Neural cell (in vitro differentiated cells): ENCODE measurements at regions not wholly inside any gene's neighbourhood (a gene's known extent, or its start where the extent isn't known, plus 50 kb on each side); places are given as distances from the start of the nearest gene placed in this dataset.

Experiments used
- H2AFZ ChIP-seq: fragments of 200-600, 300-800 bp; sonication (generic), shearing (Covaris generic); 2 replicates; pipeline ENCODE4 v1.6.0; 2014; ENCODE audit warnings: low read depth, mild to moderate bottlenecking, antibody characterized with exemption, low read length, moderate library complexity
- H3F3A ChIP-seq: fragments of 200-600 bp; shearing (Covaris generic); 2 replicates; pipeline ENCODE4 v1.6.1; 2016; ENCODE audit warnings: mild to moderate bottlenecking, moderate library complexity, mixed read lengths, antibody characterized with exemption, low read length; ENCODE audit not compliant: insufficient read depth, poor library complexity, severe bottlenecking
- H3K27ac ChIP-seq: fragments of 200-600, 300-800 bp; sonication (generic), shearing (Covaris generic); 2 replicates; pipeline ENCODE4 v1.5.1; 2014; ENCODE audit warnings: mild to moderate bottlenecking, low read length, moderate library complexity
- H3K27me3 ChIP-seq: fragments of 300-800, 200-600 bp; sonication (generic), shearing (Covaris generic); 2 replicates; pipeline ENCODE4 v1.6.0; 2014; ENCODE audit warnings: mild to moderate bottlenecking, low read depth, low read length, moderate library complexity; ENCODE audit not compliant: insufficient read depth
- H3K36me3 ChIP-seq: fragments of 300-800, 200-600 bp; sonication (generic), shearing (Covaris generic); 2 replicates; pipeline ENCODE4 v1.5.1; 2014; ENCODE audit warnings: mild to moderate bottlenecking, antibody characterized with exemption, low read length, moderate library complexity; ENCODE audit not compliant: insufficient read depth
- H3K4me2 ChIP-seq: fragments of 300-800, 200-600 bp; sonication (generic), shearing (Covaris generic); 2 replicates; pipeline ENCODE4 v1.6.0; 2014; ENCODE audit warnings: mild to moderate bottlenecking, low read length
- H3K4me3 ChIP-seq: fragments of 300-800, 200-600 bp; sonication (generic), shearing (Covaris generic); 2 replicates; pipeline ENCODE4 v1.5.1; 2014; ENCODE audit warnings: mild to moderate bottlenecking, low read length, moderate library complexity
- H3K79me2 ChIP-seq: fragments of 200-600 bp; shearing (Covaris generic); replicated peaks from 2 replicates; pipeline ENCODE4 v1.6.0; 2014; ENCODE audit warnings: mild to moderate bottlenecking, low read length, moderate library complexity; ENCODE audit not compliant: insufficient read depth
- H3K9ac ChIP-seq: fragments of 300-800, 200-600 bp; sonication (generic), shearing (Covaris generic); 2 replicates; pipeline ENCODE4 v1.6.1; 2016; ENCODE audit warnings: mild to moderate bottlenecking, low read length, mixed read lengths
- H3K9me2 ChIP-seq: fragments of 200-600 bp; shearing (Covaris generic); 2 replicates; pipeline ENCODE4 v1.6.1; 2016; ENCODE audit warnings: mild to moderate bottlenecking, low read length, mixed read lengths; ENCODE audit not compliant: insufficient read depth
- H3K9me3 ChIP-seq: fragments of 200-600, 300-800 bp; sonication (generic), shearing (Covaris generic); 2 replicates; pipeline ENCODE4 v1.6.1; 2016; ENCODE audit warnings: mild to moderate bottlenecking, mixed run types, low read length, moderate library complexity, mixed read lengths
- H4K20me1 ChIP-seq: fragments of 200-600 bp; shearing (Covaris generic); 2 replicates; pipeline ENCODE4 v1.6.1; 2016; ENCODE audit warnings: mild to moderate bottlenecking, mixed run types; ENCODE audit not compliant: insufficient read depth
- CTCF ChIP-seq: fragments of 450-650 bp; IDR thresholded peaks from 2 replicates; pipeline ENCODE4 v1.5.1; 2014; ENCODE audit warnings: antibody characterized with exemption, mild to moderate bottlenecking, moderate library complexity; ENCODE audit not compliant: poor library complexity, severe bottlenecking
- EP300 ChIP-seq: fragments of 450-650 bp; conservative IDR thresholded peaks from 2 replicates; pipeline ENCODE4 v1.6.1; 2014; ENCODE audit warnings: antibody characterized with exemption, mild to moderate bottlenecking, moderate library complexity; ENCODE audit not compliant: poor library complexity, severe bottlenecking
- EZH2 ChIP-seq: fragments of 200-600, 300-800 bp; shearing (Covaris generic), sonication (generic); IDR thresholded peaks from 2 replicates; pipeline ENCODE4 v1.6.1; 2014; ENCODE audit warnings: antibody characterized with exemption, low read length, borderline replicate concordance, mild to moderate bottlenecking; ENCODE audit not compliant: insufficient read depth, poor library complexity, severe bottlenecking
- MXI1 ChIP-seq: fragments of 450-650 bp; conservative IDR thresholded peaks from 2 replicates; pipeline ENCODE4 v1.6.1; 2014; ENCODE audit warnings: antibody characterized with exemption, mild to moderate bottlenecking; ENCODE audit not compliant: poor library complexity, severe bottlenecking
- POLR2AphosphoS5 ChIP-seq: IDR thresholded peaks from 2 replicates; pipeline ENCODE4 v1.6.1; 2012
- RAD21 ChIP-seq: fragments of 450-650 bp; conservative IDR thresholded peaks from 2 replicates; pipeline ENCODE4 v1.6.1; 2014; ENCODE audit warnings: antibody characterized with exemption, mild to moderate bottlenecking, moderate library complexity
- REST ChIP-seq: IDR thresholded peaks from 2 replicates; pipeline ENCODE4 v1.6.1; 2012; ENCODE audit warnings: borderline replicate concordance
- SMC3 ChIP-seq: fragments of 450-650 bp; conservative IDR thresholded peaks from 2 replicates; pipeline ENCODE4 v1.6.1; 2014; ENCODE audit warnings: antibody characterized with exemption, mild to moderate bottlenecking, moderate library complexity; ENCODE audit not compliant: poor library complexity
- TAF1 ChIP-seq: IDR thresholded peaks from 2 replicates; pipeline ENCODE4 v1.6.1; 2012; ENCODE audit warnings: low read depth

- Histone ChIP-seq H3K79me2 (no peaks in the 10 kb centered on the region), H3K4me2 (no peak overlapping the region), H3K4me3 (no peak overlapping the region), H3K36me3 (no peaks in the 10 kb centered on the region), H3K9ac (no peak overlapping the region), H3K9me2 (no peaks in the 10 kb centered on the region), H3K27me3 (no peaks in the 10 kb centered on the region), H3K27ac (no peak overlapping the region), H3F3A (no peaks in the 10 kb centered on the region), H3K9me3 (no peaks in the 10 kb centered on the region), H2AFZ (no peak overlapping the region), H4K20me1 (no peaks in the 10 kb centered on the region)
- TF ChIP-seq MXI1 (no peak), TAF1 (no peak), POLR2AphosphoS5 (no peak), EZH2 (no peak), REST (no peak), RAD21 (no peak), SMC3 (no peak), EP300 (no peak), CTCF (no peak)
Observed at GRCh38 chr4:26001413-26001812, 87.4 kb downstream of the SMIM20 start.

- H3K4me2 ChIP-seq: no peak overlapping the region
- H3K9ac ChIP-seq: no peak overlapping the region
- TF ChIP-seq SMC3 (no peak), POLR2AphosphoS5 (no peak), RAD21 (no peak), CTCF (no peak), TAF1 (no peak), REST (no peak), EZH2 (no peak)
- H2AFZ ChIP-seq: no peak overlapping the region
- no peaks in the 10 kb centered on the region for H4K20me1 ChIP-seq
- no peaks in the 10 kb centered on the region for H3K27me3 ChIP-seq
- H3K4me3 ChIP-seq: no peak overlapping the region
- H3K36me3 ChIP-seq: no peaks in the 10 kb centered on the region
- no peak overlapping the region for H3K27ac ChIP-seq
- no peaks in the 10 kb centered on the region for H3K9me3 ChIP-seq
- no peaks in the 10 kb centered on the region for H3F3A ChIP-seq
- no peaks in the 10 kb centered on the region for H3K9me2 ChIP-seq
- no peaks in the 10 kb centered on the region for H3K79me2 ChIP-seq
Observed at GRCh38 chr4:26001816-26002215, 87.8 kb downstream of the SMIM20 start.
